GM21619 (cell line): ENCODE measurements at regions not wholly inside any gene's neighbourhood (a gene's known extent, or its start where the extent isn't known, plus 50 kb on each side); places are given as distances from the start of the nearest gene placed in this dataset.
"Not testable (repeated sequence)": the region's sequence is repeated elsewhere in the genome, so short reads cannot be mapped to it uniquely, and the experiment has no call there.

Experiments used
- ATAC-seq: cut with Tn5 transposase; IDR thresholded peaks from one replicate; pipeline ENCODE4 v1.9.1; 2021; ENCODE audit not compliant: unreplicated experiment

DNA sequence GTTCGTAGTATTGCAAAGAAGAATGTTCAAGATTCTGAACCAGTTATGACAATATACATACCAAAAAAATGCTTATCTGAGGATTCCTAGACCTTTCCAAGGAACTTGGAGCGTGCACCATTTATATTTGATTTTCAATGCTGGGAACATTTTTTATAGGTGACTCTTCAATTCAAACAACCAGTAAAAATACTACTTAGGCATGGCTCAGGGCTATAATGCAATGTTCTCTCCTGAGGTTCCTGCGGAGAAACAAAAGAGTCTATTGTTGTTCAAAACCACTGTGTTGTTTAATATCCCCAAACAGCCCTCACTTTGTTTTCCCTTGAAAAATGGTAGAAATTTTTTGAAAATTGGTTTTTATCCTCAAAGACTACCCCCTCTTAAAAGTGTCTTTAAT lies 335.7 kb upstream of the IZUMO3 start:
- ATAC-seq = no peak

DNA sequence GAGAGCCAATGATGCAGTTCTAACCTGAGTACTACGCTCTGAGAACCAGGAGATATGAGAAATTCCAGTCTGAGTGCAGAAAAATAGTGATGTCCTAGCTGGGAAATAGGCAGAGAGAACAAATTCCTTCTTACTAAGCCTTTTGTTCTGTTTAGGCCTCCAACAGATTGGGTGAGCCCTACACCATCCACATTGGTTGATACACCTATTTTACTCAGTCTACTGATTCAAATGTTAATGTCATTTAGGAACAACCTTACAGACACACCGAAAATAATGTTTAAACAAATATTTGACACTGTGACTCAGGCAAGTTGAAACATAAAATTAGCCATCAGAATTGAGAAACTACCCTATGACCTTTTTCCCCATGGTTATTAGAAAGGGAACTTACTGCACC lies 333.9 kb upstream of the IZUMO3 start:
- no peak for ATAC-seq

DNA sequence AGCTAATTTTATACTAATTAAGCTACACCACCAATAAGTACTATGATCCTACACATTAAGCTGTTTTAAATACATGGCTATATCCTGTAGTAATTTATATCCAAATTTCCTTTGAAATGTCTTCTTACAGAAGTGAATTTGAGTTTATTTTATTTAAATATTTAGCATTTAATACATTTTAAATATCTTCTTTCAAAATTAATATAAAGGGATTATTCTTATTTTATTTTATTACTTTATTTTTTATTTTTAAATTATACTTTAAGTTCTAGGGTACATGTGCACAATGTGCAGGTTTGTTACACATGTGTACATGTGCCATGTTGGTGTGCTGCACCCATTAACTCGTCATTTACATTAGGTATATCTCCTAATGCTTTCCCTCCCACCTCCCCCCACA lies 310.9 kb upstream of the IZUMO3 start:
- not testable (repeated sequence) for ATAC-seq

DNA sequence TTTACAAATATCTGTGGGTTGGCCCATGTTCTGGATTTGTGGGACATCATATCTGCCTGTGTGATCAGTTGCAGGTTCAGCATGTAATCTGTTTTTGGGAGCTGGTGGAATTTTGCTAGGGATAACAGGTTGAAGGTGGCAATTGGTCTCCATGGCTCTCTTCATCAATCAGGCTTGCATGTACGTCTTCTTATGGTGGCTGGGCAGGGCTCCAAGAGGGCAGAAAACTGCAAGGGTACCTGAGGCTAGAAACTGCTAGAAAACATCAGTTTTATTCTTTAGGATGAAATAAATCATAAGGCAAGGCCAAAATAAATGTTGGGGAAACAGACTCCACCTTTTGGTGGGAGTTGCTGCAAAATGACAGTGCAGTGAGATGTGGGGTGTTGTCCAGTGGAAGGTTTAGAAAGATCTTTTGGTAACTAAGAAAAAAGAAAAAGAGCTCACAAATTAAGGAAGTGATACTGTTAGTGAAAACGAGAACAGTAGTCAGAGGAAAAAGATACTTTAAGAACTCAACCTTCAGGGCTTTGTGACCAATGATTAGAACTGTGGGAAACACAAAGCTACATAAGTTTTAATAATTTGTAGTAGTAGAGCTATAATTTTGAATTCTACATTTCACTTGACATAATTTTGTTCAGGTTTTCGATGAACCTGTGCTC lies 300.7 kb upstream of the IZUMO3 start:
- no peak for ATAC-seq

DNA sequence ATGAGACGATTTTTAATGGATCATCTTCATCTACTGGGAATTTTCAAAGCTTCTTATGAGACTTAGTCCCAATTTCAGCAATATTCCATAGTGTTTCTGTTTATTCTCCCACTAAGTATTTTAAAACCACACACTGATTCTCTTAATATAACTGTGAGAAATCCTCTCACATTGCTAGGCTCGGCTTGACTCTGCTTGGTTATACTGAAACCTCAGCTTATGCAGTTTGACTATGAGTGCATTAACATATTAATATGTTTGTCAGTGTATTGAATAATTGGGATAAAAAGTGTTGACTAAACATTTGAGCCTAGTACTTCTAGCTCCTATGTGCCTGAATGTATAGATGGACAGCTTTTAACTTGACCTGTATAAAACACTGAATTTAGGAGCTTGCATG lies 298.5 kb upstream of the IZUMO3 start:
- ATAC-seq = no peak

DNA sequence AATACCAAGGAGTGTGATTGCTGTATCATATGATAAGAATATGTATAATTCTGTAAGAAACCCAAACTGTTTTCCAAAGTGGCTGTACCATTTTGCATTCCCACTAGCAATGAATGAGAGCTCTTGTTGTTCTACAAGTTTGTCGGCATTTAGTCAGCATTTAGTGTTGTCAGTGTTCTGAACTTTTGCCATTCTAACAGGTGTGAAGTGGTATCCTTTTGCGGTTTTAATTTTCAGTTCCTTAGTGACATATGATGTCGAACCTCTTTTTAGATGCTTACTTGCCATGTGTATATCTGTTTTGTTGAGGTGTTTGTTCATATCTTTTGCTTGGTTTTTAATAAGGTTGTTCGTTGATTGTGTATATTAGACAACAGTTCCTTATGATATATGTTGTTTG lies 296.3 kb upstream of the IZUMO3 start:
- ATAC-seq = no peak

DNA sequence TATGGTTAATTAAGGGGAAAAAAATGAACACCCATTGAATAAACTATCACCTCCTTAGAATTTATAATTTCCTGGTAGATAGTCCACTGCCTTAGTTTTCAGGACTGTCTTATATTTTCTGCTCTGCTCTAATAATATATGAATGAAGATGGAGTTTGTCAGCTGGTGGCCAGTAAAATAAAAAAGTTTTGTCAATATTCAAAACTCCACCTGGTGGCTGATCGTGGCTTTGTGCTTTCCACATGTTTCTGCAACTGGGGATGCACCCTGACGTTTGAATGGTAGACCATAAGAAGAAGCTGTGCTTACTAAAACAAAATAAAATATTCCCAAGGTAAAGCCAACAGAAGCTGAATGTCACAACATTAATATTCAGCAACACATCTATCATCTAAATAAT lies 286.6 kb upstream of the IZUMO3 start:
- no peak for ATAC-seq

DNA sequence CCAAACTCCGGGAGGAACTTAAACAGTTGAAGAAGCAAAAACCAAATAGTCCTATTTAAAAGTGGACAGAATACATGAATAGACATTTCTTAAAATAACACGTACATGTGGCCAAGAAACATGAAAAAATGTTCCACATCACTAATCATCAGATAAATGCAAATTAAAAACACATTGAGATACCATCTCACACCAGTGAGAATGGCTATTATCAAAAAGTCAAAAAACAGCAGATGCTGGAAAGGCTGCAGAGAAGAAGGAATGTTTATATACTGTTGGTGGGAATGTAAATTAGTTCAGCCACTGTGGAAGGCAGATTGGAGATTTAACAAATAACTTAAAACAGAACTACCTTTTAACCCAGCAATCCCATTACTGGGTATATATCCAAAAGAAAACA lies 283.0 kb upstream of the IZUMO3 start:
- ATAC-seq = no peak

DNA sequence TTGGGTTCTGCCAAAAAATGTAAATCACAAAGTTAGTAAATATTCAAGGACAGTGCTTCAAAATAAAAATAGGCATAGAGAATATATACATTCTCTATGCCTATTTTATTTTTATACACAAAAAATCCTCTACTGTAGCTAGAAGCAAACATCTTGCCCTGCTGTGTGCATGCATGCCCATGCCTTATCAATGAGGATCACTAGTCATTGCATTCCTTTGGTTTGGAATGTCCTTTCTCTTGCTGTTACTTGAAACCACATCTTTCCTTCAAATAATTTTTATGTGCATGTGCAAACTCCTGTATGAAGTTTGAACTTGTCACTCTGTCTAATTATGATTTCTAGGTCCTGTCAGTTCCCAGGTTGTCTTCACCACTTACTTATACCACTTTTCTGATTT lies 278.9 kb upstream of the IZUMO3 start:
- no peak for ATAC-seq

DNA sequence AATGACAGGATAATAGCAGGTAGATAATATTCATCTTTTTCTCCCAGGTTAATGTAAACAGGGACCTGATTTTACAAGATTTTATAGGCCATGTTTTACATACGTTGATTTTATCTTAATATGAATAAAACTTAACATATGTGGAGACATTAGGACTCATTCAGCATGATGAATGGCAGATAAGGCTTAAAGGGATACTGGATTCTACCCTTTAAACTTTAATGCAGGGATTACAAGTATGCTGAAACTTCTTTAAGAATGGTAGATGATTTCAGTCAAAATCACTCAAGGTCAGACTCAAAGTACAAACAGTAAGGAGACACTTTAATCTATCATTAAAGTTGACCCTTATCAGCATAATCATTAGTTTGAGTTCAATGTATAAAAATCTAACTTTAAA lies 274.5 kb upstream of the IZUMO3 start:
- ATAC-seq = no peak

DNA sequence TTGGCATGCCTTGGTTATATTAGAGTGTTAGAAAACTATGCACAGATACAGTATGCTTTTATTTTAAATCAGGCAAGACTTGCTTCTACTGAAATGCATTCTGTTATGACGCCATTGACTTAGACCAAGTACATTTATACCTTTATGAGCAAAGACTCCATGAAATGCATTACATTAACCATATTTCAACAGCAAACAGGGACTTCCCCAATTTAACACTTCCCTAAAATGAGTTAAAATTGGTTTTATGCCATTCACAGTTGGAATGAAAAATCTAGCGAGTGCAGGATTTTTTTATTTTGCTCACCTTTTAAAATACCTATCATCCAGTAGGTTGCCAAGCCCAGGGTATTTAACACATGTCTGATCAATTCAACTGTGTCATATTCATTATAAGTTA lies 272.1 kb upstream of the IZUMO3 start:
- ATAC-seq = no peak

DNA sequence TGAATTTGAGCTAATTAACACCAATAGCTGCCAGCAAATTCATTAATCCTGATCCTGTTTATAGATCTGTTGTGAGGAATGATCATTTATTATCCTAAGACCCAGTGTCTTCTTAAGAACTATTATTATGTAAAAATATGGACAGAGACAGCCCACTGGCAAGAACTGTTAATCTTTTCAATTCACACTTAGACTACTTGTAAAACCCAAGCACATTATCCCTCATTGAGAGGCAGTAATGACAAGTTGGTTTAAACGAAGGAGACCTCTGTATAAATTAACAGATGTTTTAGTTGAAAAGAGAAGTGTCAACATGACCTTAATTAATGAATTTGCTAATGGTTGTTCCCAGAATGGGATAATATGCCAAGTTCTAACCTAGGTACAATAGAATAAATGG lies 270.3 kb upstream of the IZUMO3 start:
- no peak for ATAC-seq

DNA sequence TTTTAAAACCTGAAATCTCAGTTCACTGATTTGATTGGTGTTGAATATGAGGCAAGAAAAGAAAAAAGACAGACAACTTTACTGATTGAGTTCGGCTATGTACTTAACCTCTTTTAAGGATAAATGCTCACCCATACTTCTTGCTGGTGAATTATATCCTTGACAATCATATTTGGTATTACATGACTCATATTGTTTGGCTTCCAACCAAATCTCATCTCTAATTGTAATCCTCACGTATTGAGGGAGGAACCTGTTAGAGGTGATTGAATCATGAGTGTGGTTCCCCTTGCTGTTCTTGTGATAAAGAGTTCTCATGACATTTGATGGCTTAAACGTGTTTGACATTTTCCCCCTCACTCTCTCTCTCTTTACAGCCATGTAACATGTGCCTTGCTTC lies 255.6 kb upstream of the IZUMO3 start:
- no peak for ATAC-seq

DNA sequence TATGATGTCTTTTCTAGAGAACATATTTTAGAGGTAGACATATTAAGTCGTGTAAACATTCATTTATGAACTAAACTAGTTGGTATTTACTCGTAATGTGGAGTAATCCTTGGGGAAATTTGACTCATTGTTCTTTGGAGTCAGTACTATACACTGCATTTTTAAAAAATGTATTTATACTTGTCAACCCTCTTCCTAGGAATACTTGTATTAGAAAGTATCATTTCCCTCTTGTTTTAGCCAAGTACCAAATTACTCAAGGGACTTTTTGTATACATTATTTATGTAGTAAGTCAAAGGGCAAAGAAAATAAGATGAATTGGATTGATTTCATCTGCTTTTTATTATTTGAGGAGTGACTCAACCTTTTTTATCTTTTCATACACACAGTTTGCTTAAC lies 248.1 kb upstream of the IZUMO3 start:
- no peak for ATAC-seq

DNA sequence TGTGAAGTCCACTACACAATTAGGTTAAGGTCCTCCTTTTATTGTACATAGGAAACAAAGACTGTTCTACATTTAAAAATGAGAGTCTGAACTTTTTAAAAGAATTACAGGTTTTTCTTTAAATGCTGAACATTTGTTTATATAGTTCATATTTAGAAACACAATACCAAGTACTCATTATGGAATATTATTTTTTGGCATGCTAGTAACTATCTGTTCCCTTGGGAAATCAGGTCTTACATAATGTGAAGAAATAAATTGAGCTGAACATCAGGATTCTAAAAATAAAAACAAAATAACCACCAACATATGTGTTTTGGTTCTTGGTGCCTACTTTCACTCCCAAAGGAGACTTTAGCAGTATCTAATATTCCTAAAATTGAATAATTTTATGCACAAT lies 230.5 kb upstream of the IZUMO3 start:
- ATAC-seq = no peak

DNA sequence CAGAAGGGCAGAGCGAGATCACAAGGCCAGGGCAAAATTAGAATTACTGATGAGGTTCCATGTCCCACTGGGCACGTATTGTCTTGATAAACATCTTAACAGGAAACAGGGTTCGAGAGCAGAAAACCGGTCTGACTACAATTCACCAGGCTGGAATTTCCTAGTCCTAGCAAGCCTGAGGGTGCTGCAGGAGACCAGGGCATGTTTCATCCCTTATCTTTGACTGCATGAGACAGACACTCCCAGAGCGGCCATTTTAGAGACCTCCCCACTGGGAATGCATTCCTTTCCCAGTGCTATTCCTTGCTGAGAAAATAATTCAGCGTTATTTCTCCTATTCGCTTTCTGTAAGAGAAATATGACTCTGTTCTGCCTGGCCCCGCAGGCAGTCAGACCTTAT lies 228.5 kb upstream of the IZUMO3 start:
- not testable (repeated sequence) for ATAC-seq

DNA sequence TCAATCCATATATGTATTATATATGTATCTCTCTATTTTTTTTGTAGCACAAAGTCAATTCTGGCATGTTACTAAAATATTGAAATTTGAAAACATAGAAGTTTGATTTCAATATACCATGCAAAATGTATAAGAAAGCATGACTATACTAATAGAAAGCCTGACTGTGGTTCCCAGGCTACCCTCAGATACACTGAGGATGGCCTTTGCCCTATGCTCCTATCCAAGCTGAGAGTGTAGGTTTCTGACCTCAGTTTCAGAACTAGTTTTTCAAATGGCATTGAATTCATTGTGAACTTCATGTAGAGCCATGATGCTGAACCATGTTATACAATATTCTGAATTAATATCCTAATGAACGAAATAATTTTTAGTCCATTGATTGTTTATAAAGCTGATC lies 220.4 kb upstream of the IZUMO3 start:
- ATAC-seq = no peak

DNA sequence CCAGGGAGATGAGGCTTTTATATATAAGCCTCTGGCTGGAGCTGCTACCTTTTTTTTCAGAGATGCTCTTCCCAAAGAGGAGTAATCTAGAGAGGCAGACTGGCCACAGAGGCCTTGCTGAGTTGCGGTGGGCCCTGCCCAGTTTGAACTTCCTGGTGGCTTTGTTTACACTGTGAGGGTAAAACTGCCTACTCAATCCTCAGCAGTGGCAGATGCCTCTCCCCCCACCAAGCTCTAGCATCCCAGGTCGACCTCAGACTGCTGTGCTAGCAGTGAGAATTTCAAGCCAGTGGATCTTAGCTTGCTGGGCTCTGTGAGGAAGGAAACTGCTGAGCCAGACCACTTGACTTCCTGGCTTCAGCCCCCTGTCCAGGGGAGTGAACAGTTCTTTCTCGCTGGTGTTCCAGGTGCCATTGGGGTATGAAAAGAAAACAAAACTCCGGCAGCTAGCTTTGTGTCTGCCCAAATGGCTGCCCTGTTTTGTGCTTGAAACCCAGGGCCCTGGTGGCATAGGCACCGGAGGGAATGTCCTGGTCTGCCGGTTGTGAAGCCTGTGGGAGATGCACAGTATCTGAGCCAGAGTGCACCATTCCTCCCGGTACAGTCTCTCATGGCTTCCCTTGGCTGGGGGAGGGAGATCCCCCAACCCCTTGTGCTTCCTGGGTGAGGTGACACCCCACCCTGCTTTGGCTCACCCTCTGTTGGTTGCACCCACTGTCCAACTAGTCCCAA lies 219.5 kb upstream of the IZUMO3 start:
- no peak for ATAC-seq

DNA sequence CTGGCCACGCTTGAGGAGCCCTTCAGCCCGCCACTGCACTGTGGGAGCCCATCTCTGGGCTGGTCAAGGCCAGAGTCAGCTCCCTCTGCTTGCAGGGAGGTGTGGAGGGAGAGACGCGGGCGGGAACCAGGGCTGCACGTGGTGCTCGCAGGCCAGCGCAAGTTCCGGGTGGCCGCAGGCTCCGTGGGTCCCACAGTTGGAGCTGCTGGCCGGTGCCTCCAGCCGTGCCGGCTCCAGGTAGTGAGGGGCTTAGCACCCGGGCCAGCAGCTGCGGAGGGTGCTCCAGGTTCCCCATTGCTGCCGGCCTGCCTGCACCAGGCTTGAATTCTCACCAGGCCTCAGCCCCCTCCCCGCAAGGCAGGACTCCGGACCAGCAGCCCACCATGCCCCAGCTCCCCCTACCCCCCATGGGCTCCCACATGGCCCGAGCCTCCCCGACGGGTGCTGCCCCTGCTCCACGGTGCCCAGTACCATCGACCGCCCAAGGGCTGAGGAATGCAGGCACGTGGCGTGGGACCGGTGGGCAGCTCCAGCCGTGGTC lies 192.8 kb upstream of the IZUMO3 start:
- ATAC-seq = no peak

DNA sequence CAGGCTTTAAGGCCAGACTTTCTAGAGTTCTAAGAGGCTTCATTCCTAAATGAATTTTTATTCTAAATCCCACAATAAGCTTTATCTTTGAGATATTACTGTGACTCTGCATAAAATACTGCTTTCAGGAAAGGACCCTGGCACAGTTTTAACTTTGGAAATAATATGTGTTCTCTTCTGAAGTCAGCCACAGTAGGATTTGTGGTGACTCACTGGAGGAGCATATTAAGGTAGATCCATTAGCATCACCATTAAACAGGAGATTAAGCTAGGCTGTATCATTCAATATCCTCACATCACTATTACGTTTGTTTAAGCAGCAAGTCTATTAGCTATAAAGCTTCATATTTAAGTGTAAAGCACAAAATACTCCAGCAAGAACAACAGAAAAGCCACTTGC lies 186.1 kb upstream of the IZUMO3 start:
- no peak for ATAC-seq

DNA sequence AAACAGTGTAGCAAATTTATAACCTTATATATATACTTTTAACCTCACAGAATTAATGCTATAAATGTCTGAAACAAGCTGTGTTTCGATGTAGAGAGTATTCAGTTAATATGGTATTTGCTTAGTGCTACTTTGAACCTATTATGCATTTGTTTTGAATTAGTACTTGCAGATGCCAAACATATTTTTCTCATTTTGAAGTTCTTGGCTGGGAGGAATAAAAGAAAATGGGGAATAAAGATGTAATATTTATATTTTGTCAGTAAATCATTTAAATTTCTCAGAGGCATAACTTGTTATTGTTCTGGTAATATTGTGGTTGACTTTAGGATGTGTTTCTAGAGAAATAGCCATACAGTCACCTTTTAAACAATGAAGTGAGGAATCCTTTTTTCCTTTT lies 175.9 kb upstream of the IZUMO3 start:
- no peak for ATAC-seq

DNA sequence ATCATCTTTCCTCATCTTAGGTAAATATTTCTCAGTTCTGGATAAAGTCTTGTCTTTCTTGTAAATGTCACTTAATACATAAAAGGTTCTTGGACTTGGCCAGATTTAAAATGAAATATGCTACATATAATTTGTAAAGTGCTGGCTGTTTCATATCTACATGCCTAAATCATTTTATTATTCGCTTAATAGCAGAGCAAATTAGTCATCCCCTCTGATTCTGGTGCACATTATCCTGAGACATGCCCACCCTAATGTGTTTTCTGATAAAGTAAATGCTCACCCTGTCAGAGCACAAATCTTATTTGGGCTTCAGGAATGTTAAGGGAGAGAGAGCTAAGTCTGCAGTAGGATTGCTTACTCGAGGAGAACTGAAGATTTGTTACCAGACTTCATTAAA lies 166.5 kb upstream of the IZUMO3 start:
- ATAC-seq = no peak

DNA sequence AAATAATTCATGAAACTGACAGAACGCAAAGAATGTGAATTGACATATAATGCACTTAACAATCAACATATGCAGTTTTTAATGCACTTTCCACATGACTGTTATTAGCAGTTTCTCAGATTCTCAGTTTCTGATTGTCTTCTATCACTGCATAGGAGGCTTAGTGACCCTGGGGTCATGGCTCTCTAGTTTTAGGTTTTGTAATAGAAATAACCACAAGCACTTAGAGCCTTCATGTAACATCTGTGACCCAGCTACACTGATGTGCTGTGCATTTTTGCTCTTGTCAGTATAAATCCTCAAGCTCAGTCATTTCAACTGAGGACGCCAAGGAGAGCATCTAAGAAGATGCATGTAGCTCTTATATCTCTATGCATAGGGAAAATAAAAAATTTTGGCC lies 163.1 kb upstream of the IZUMO3 start:
- ATAC-seq = no peak
